ENCODE measurements at regions not wholly inside any gene's neighbourhood (a gene's known extent, or its start where the extent isn't known, plus 50 kb on each side); places are given as distances from the start of the nearest gene placed in this dataset.

DNA sequence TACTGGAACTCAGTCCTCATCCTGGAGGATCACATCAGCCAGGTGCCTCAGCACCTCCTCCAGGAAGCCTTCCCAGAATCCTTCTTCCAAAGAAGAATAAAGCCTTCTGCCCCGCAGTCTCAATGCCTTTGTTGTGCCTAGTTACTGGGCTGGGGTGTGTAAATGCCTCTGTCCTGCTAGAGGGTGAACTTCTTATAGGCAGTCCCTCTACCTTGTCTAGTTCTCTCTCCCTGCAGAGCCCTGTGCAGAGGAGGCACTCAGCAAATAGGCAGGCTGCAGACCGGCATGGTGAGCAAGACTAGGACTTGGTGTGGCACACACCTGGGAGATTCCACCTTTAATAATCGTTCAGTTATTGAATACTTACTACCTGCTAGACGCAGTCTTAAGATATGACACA lies 104.7 kb upstream of the PCBD1 start:
- H3K27me3 ChIP-seq: no peaks in the 10 kb centered on the region
- DNase-seq (ENCODE audit: low spot score): no peak
- no peaks in the 10 kb centered on the region for H3K79me2 ChIP-seq (ENCODE audit: low read depth)
- Mint-ChIP-seq H3K36me3 (no peaks in the 10 kb centered on the region), H3K4me1 (peaks cover 13% of the 10 kb centered on the region), H3K27ac (no peak overlapping the region), H3K9me3 (no peaks in the 10 kb centered on the region), H3K27me3 (ENCODE audit: insufficient read depth, low read depth) (no peaks in the 10 kb centered on the region), H3K4me3 (no peak overlapping the region)
- H3K9me3 ChIP-seq (ENCODE audit: low read depth): no peaks in the 10 kb centered on the region
- no peaks in the 10 kb centered on the region for H4K20me1 ChIP-seq (ENCODE audit: low read depth)
- H3F3A ChIP-seq (ENCODE audit: low read depth): no peaks in the 10 kb centered on the region
- no peak overlapping the region for H3K4me2 ChIP-seq
- H2AFZ ChIP-seq (replicated peaks): no peak overlapping the region
- H3K4me1 ChIP-seq: no peaks in the 10 kb centered on the region
- no peaks in the 10 kb centered on the region for H3K36me3 ChIP-seq
- TF ChIP-seq CTCF (IDR thresholded peaks at IDR 0.05) (no peak), EZH2phosphoT487 (IDR thresholded peaks at IDR 0.05) (no peak), EZH2 (IDR thresholded peaks at IDR 0.05) (no peak)
- H3K4me3 ChIP-seq: no peak overlapping the region
- H3K9ac ChIP-seq: no peak overlapping the region
- H3K27ac ChIP-seq: no peak overlapping the region

DNA sequence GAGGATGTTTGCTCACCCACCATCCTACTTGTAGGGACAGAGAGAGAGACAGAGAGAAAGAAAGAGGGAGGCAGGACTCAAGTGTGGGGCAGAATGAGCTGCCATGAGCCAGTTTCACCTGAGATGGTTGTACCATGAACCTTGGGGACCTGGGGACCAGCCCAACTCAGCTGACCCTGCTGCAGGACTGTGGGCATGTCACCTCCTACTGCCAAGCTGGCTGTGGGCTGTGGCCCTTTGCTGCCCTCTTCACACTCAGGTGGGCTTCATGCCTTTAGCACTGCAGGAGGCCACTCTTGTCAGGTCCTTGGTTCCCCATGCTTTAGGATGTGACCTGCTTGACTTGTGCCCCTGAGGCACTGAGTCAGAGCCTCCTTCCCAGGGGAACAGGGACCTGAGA lies 108.2 kb upstream of the PCBD1 start:
- Histone ChIP-seq H4K20me1 (ENCODE audit: low read depth) (no peaks in the 10 kb centered on the region), H2AFZ (replicated peaks) (no peak overlapping the region), H3K27me3 (no peaks in the 10 kb centered on the region), H3F3A (ENCODE audit: low read depth) (no peaks in the 10 kb centered on the region), H3K4me1 (no peaks in the 10 kb centered on the region), H3K9me3 (ENCODE audit: low read depth) (no peaks in the 10 kb centered on the region), H3K27ac (no peak overlapping the region), H3K36me3 (no peaks in the 10 kb centered on the region), H3K9ac (no peak overlapping the region), H3K4me2 (no peak overlapping the region), H3K4me3 (no peak overlapping the region), H3K79me2 (ENCODE audit: low read depth) (no peaks in the 10 kb centered on the region)
- Mint-ChIP-seq H3K4me1 (no peaks in the 10 kb centered on the region), H3K27ac (no peak overlapping the region), H3K36me3 (no peaks in the 10 kb centered on the region), H3K9me3 (no peaks in the 10 kb centered on the region), H3K27me3 (ENCODE audit: insufficient read depth, low read depth) (peaks cover 2% of the 10 kb centered on the region), H3K4me3 (no peak overlapping the region)
- no peak for DNase-seq (ENCODE audit: low spot score)
- TF ChIP-seq EZH2phosphoT487 (IDR thresholded peaks at IDR 0.05): no peak

DNA sequence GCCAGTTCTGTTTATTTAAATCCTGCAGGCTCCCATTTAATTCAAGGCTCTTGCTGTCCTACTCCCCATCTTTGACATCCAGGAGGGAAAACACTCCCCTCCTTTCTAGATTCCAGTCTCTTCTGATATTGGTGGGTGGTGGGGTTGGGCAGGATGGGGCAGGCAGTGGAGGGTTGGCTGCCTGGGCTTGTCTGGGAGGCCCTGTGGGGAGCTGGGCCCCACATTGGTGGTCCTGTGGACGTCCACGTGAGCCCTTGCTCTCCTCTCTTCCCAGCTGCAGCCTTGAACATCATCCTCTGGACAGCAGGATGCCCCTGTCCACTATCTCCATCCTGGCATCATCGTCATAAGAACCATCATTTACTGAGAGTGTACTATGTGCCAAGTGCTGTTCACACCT lies 108.9 kb upstream of the PCBD1 start:
- no peak for DNase-seq (ENCODE audit: low spot score)
- Histone ChIP-seq H3K4me1 (no peaks in the 10 kb centered on the region), H3K4me2 (no peak overlapping the region), H3F3A (ENCODE audit: low read depth) (no peaks in the 10 kb centered on the region), H4K20me1 (ENCODE audit: low read depth) (no peaks in the 10 kb centered on the region), H2AFZ (replicated peaks) (no peak overlapping the region), H3K27me3 (no peaks in the 10 kb centered on the region), H3K36me3 (no peaks in the 10 kb centered on the region), H3K4me3 (no peak overlapping the region), H3K79me2 (ENCODE audit: low read depth) (no peaks in the 10 kb centered on the region), H3K9ac (no peak overlapping the region), H3K9me3 (ENCODE audit: low read depth) (no peaks in the 10 kb centered on the region), H3K27ac (no peak overlapping the region)
- H3K9me3 Mint-ChIP-seq: no peaks in the 10 kb centered on the region
- peaks cover 2% of the 10 kb centered on the region for H3K27me3 Mint-ChIP-seq (ENCODE audit: insufficient read depth, low read depth)
- H3K36me3 Mint-ChIP-seq: no peaks in the 10 kb centered on the region
- H3K4me3 Mint-ChIP-seq: no peak overlapping the region
- H3K27ac Mint-ChIP-seq: no peak overlapping the region
- no peaks in the 10 kb centered on the region for H3K4me1 Mint-ChIP-seq
- TF ChIP-seq CTCF (IDR thresholded peaks at IDR 0.05) (no peak), EZH2phosphoT487 (IDR thresholded peaks at IDR 0.05) (no peak), EZH2 (IDR thresholded peaks at IDR 0.05) (no peak)

DNA sequence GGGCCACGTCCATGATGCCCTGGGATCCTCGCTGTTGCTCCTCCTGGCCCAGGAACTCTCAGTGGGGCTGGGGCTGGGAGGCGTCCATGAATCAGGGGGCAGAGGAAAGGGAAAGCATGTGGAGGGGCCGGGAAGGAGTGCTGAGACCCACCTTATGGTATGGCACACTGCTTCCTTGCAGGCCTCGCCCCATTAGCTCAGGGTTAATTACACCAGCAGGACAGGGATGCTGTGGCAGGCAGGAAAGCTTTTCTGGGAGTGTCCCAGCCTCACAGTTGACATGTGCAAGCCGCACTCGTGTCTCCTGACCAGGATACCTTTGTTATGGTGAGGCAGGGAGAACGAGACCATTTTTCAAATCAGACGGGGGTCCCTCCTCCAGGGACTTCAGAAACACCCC lies 109.7 kb upstream of the PCBD1 start:
- Histone ChIP-seq H3K36me3 (no peaks in the 10 kb centered on the region), H3F3A (ENCODE audit: low read depth) (no peaks in the 10 kb centered on the region), H3K27ac (no peak overlapping the region), H2AFZ (replicated peaks) (no peak overlapping the region), H3K9me3 (ENCODE audit: low read depth) (no peaks in the 10 kb centered on the region), H3K4me2 (no peak overlapping the region), H3K9ac (no peak overlapping the region), H3K79me2 (ENCODE audit: low read depth) (no peaks in the 10 kb centered on the region), H3K4me1 (no peaks in the 10 kb centered on the region), H3K4me3 (no peak overlapping the region), H4K20me1 (ENCODE audit: low read depth) (no peaks in the 10 kb centered on the region), H3K27me3 (no peaks in the 10 kb centered on the region)
- no peaks in the 10 kb centered on the region for H3K4me1 Mint-ChIP-seq
- no peaks in the 10 kb centered on the region for H3K36me3 Mint-ChIP-seq
- TF ChIP-seq EZH2 (IDR thresholded peaks at IDR 0.05) (no peak), CTCF (IDR thresholded peaks at IDR 0.05) (no peak), EZH2phosphoT487 (IDR thresholded peaks at IDR 0.05) (no peak)
- H3K27ac Mint-ChIP-seq: no peak overlapping the region
- peaks cover 2% of the 10 kb centered on the region for H3K27me3 Mint-ChIP-seq (ENCODE audit: insufficient read depth, low read depth)
- H3K9me3 Mint-ChIP-seq: no peaks in the 10 kb centered on the region
- no peak for DNase-seq (ENCODE audit: low spot score)
- H3K4me3 Mint-ChIP-seq: no peak overlapping the region

Measured in neural progenitor cell (in vitro differentiated cells).